GF-D8 (cell line): ENCODE measurements at regions not wholly inside any gene's neighbourhood (a gene's known extent, or its start where the extent isn't known, plus 50 kb on each side); places are given as distances from the start of the nearest gene placed in this dataset.

ENCODE experiments used
- DNase-seq: peaks from one replicate; lab custom pipeline; 2025; lab: John Stamatoyannopoulos, UW

- DNase-seq, result no peak
Measured at GRCh38 chr6:141675957-141676356, 456.8 kb upstream of the GJE1 start.

- no peak for DNase-seq
Measured at GRCh38 chr6:141669141-141669540, 463.6 kb upstream of the GJE1 start.

GRCh38 chr6:141667580-141668309, 465.0 kb upstream of the GJE1 start:
- DNase-seq, result no peak

- DNase-seq, result no peak
Measured at GRCh38 chr6:141666187-141666586, 466.5 kb upstream of the GJE1 start.

- DNase-seq, result no peak
Measured at GRCh38 chr6:141664744-141665143, 468.0 kb upstream of the GJE1 start.

GRCh38 chr6:141659582-141659981, 473.1 kb upstream of the GJE1 start:
- no peak for DNase-seq

- no peak for DNase-seq
Measured at GRCh38 chr6:141658696-141659095, 474.0 kb upstream of the GJE1 start.

GRCh38 chr6:141657812-141658211, 474.9 kb upstream of the GJE1 start:
- DNase-seq, result no peak

- DNase-seq, result no peak
Measured at GRCh38 chr6:141653590-141653989, 479.1 kb upstream of the GJE1 start.

GRCh38 chr6:141641951-141642350, 490.8 kb upstream of the GJE1 start:
- no peak for DNase-seq

- DNase-seq, result no peak
Measured at GRCh38 chr6:141641406-141641805, 491.3 kb upstream of the GJE1 start.

GRCh38 chr6:141635621-141636020, 497.1 kb upstream of the GJE1 start:
- no peak for DNase-seq

- DNase-seq, result no peak
Measured at GRCh38 chr6:141634269-141634668, 498.5 kb upstream of the GJE1 start.

- DNase-seq, result no peak
Measured at GRCh38 chr6:141624301-141624700, 508.4 kb upstream of the GJE1 start.

- DNase-seq, result no peak
Measured at GRCh38 chr6:141618180-141618581, 514.5 kb upstream of the GJE1 start.

GRCh38 chr6:141610741-141611140, 522.0 kb upstream of the GJE1 start:
- no peak for DNase-seq

GRCh38 chr6:141607956-141608355, 524.8 kb upstream of the GJE1 start:
- no peak for DNase-seq

- DNase-seq, result no peak
Measured at GRCh38 chr6:141598487-141598886, 534.2 kb upstream of the GJE1 start.

GRCh38 chr6:141594874-141595273, 537.9 kb upstream of the GJE1 start:
- DNase-seq, result no peak

GRCh38 chr6:141593311-141593710, 539.4 kb upstream of the GJE1 start:
- DNase-seq, result no peak

- no peak for DNase-seq
Measured at GRCh38 chr6:141587482-141588266, 545.1 kb upstream of the GJE1 start.

- no peak for DNase-seq
Measured at GRCh38 chr6:141580988-141581552, 551.7 kb upstream of the GJE1 start.

GRCh38 chr6:141580131-141580530, 552.6 kb upstream of the GJE1 start:
- no peak for DNase-seq
